CD8-positive, alpha-beta memory T cell (primary cell): ENCODE measurements at regions not wholly inside any gene's neighbourhood (a gene's known extent, or its start where the extent isn't known, plus 50 kb on each side); places are given as distances from the start of the nearest gene placed in this dataset.
A peak's percentile ranks its signal among the peaks of the same experiment; 100 is the strongest.

Source experiments
- CTCF ChIA-PET: fragments of 350-600 bp; sonication (Branson Sonifier 250); formaldehyde crosslinking; loops from one replicate; lab custom pipeline; 2021; ENCODE audit warnings: antibody characterized with exemption; lab: Charles Lee
- POLR2A ChIA-PET: fragments of 350-600 bp; sonication (Branson Sonifier 250); formaldehyde crosslinking; loops from one replicate; lab custom pipeline; 2021; ENCODE audit warnings: antibody characterized with exemption; lab: Charles Lee
- DNase-seq, 5 donors: peaks; one replicate each; pipeline versions ENCODE4 v3.0.0 to v3.0.0-alpha.2; 2020 to 2022; ENCODE audit warnings: mixed read lengths in 1 of 5
- H3K27ac ChIP-seq: one replicate; pipeline ENCODE4 v1.7.0; 2013; ENCODE audit warnings: low read depth, mild to moderate bottlenecking, low read length, moderate library complexity
- H3K27me3 ChIP-seq: 2 replicates; pipeline ENCODE4 v1.7.0; 2013; ENCODE audit warnings: low read length, mild to moderate bottlenecking; ENCODE audit not compliant: insufficient read depth, poor library complexity, severe bottlenecking
- H3K36me3 ChIP-seq: 2 replicates; pipeline ENCODE4 v1.7.0; 2013; ENCODE audit warnings: mild to moderate bottlenecking, low read length, moderate library complexity; ENCODE audit not compliant: insufficient read depth
- H3K4me1 ChIP-seq: 2 replicates; pipeline ENCODE4 v1.7.0; 2013; ENCODE audit warnings: mild to moderate bottlenecking, low read length, moderate library complexity; ENCODE audit not compliant: insufficient read depth
- H3K4me3 ChIP-seq: 2 replicates; pipeline ENCODE4 v1.7.0; 2013; ENCODE audit warnings: mild to moderate bottlenecking, low read length
- H3K9me3 ChIP-seq: 2 replicates; pipeline ENCODE4 v1.7.0; 2013; ENCODE audit warnings: mild to moderate bottlenecking, low read length
- H3K27ac Mint-ChIP-seq, 8 donors: one replicate each; pipeline ENCODE4 v1.8.0; 2020 to 2021; ENCODE audit warnings: mixed read lengths in 8 of 8, mild to moderate bottlenecking in 6 of 8, inconsistent platforms in 3 of 8, moderate library complexity in 3 of 8
- H3K27me3 Mint-ChIP-seq, 2 donors: one replicate each; pipeline ENCODE4 v1.8.0; 2020 to 2021; ENCODE audit warnings: mixed read lengths in 2 of 2, mild to moderate bottlenecking in 1 of 2, moderate library complexity in 1 of 2
- H3K36me3 Mint-ChIP-seq, 3 donors: one replicate each; pipeline ENCODE4 v1.8.0; 2020 to 2021; ENCODE audit warnings: mixed read lengths in 3 of 3, inconsistent platforms in 1 of 3, mild to moderate bottlenecking in 1 of 3
- H3K4me1 Mint-ChIP-seq, 3 donors: one replicate each; pipeline ENCODE4 v1.8.0; 2020 to 2021; ENCODE audit warnings: mixed read lengths in 3 of 3, inconsistent platforms in 1 of 3, mild to moderate bottlenecking in 1 of 3
- H3K4me3 Mint-ChIP-seq, 7 donors: one replicate each; pipeline ENCODE4 v1.8.0; 2020 to 2021; ENCODE audit warnings: mixed read lengths in 7 of 7, mild to moderate bottlenecking in 6 of 7, moderate library complexity in 4 of 7, inconsistent platforms in 2 of 7
- H3K9me3 Mint-ChIP-seq, 5 donors: one replicate each; pipeline ENCODE4 v1.8.0; 2020 to 2022; ENCODE audit warnings: mixed read lengths in 5 of 5, mild to moderate bottlenecking in 3 of 5, moderate library complexity in 2 of 5, inconsistent platforms in 1 of 5

DNA sequence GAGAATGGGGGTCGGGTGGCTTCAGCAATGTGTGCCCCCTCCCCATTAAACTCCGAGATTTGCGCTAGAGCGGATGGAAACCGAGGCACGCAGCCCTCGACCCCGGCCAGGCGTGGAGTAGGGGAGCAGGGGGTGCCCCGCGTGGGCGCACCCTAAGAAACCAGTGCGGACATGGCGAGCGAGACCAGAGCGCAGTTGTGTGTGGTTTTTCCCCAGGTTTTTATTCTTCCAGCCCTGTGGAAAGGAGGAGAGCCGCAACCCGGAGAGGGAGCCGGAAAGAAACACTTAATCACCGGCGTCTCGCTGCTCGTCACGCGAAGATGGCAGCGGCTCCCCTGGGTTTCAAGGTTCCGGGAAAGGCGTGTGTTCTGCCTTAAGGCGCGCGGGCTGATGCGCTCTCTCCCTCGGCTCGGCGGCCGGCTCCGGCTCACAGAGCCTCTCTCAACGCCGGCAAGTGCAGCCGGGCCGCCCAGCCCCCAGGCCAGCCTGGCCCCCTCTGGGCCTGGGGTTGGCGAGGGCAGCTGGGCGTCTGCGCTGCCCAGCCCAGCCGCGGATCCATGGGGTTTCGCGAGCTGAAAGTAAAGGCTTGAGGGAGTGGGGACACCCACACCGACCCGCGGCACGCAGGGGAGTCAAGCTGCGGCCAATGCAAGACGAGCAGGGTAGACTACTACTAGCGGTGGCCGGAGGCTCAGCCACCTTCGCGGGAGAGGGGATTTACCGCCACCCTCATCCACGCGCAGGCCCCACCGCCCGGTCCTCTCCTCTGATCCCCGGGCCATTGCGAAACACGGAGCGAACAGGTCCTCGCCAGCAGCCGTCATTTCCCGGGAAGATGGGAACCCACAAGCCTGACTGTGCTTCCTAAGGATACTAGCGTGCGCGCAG, 74.0 kb upstream of the BCOR start:
- Mint-ChIP-seq H3K4me1 (peaks cover 50 to 54% (median 53%) of the 10 kb centered on the region in 3 donors), H3K27me3 (peaks cover 0 to 44% of the 10 kb centered on the region in 2 donors), H3K36me3 (peaks cover 0 to 13% (median 0%) of the 10 kb centered on the region in 3 donors), H3K27ac (peak overlapping the region; percentile 92 to 99 (median 97)), H3K9me3 (peaks cover 0 to 4% (median 0%) of the 10 kb centered on the region in 5 donors), H3K4me3 (peak overlapping the region; percentile 81 to 94 (median 85))
- ChIA-PET POLR2A (interaction anchor here (0.5 to 4.2 kb wide), 6 partner anchors 18 to 761 kb away, joined by 3 to 30 read pairs (median 5); partner anchors contain the start of gene BCOR), CTCF (no interaction called here)
- Histone ChIP-seq H3K36me3 (no peaks in the 10 kb centered on the region), H3K4me1 (peaks cover 31% of the 10 kb centered on the region), H3K27ac (peak overlapping the region; percentile 89), H3K9me3 (no peaks in the 10 kb centered on the region), H3K27me3 (no peaks in the 10 kb centered on the region), H3K4me3 (peak overlapping the region; percentile 72)
- peak in 3 of 5 donors; percentile 27 to 61 (median 41) for DNase-seq

DNA sequence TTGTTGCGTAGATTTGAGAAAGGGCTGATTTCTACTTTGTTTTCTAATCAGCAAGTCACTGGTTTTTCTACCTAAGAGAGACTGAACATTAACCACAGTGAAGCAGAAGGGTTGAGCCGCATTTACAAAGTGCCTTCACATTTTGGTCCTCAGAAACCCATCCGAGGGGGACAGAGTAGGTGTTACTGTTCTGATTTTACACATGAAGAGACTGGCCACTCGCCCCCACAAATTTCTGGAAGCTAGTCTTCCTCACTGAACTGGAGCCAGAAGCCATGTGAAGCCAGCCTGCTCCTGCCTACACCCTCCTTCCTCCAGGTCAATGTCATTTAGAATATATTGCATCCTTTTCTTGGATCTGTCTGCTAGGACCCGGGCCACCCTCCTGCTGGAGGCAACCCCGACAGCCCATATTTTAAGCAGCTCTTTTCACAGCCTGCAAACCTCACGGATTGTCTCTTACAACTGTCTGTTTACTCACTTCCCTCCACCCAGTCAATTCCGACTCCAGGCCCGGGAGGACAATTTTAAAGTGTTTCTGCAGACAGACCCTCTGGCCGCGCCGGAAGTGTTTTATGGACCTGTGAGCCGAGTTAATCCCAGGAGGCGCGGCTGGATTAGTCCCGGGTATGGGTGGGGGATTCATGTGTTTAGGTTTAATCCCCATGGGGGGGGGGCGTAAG, 73.2 kb upstream of the BCOR start:
- POLR2A ChIA-PET = interaction anchor here (0.5 to 4.2 kb wide), 7 partner anchors 18 to 760 kb away, joined by 3 to 30 read pairs (median 4); partner anchors contain the start of gene BCOR
- Histone ChIP-seq H3K36me3 (no peaks in the 10 kb centered on the region), H3K4me1 (peaks cover 34% of the 10 kb centered on the region), H3K27me3 (no peaks in the 10 kb centered on the region), H3K27ac (peak overlapping the region; percentile 89), H3K9me3 (no peaks in the 10 kb centered on the region), H3K4me3 (peak overlapping the region; percentile 72)
- peaks cover 0 to 4% (median 0%) of the 10 kb centered on the region in 5 donors for H3K9me3 Mint-ChIP-seq
- peak overlapping the region; percentile 79 to 94 (median 84) for H3K4me3 Mint-ChIP-seq
- CTCF ChIA-PET = no interaction called here
- H3K4me1 Mint-ChIP-seq = peaks cover 52 to 59% (median 56%) of the 10 kb centered on the region in 3 donors
- H3K27ac Mint-ChIP-seq = peak overlapping the region; percentile 81 to 99 (median 97)
- H3K27me3 Mint-ChIP-seq = peaks cover 0 to 49% of the 10 kb centered on the region in 2 donors
- peak in 2 of 5 donors; percentile 26 to 44 for DNase-seq
- H3K36me3 Mint-ChIP-seq = peaks cover 0 to 13% (median 0%) of the 10 kb centered on the region in 3 donors

DNA sequence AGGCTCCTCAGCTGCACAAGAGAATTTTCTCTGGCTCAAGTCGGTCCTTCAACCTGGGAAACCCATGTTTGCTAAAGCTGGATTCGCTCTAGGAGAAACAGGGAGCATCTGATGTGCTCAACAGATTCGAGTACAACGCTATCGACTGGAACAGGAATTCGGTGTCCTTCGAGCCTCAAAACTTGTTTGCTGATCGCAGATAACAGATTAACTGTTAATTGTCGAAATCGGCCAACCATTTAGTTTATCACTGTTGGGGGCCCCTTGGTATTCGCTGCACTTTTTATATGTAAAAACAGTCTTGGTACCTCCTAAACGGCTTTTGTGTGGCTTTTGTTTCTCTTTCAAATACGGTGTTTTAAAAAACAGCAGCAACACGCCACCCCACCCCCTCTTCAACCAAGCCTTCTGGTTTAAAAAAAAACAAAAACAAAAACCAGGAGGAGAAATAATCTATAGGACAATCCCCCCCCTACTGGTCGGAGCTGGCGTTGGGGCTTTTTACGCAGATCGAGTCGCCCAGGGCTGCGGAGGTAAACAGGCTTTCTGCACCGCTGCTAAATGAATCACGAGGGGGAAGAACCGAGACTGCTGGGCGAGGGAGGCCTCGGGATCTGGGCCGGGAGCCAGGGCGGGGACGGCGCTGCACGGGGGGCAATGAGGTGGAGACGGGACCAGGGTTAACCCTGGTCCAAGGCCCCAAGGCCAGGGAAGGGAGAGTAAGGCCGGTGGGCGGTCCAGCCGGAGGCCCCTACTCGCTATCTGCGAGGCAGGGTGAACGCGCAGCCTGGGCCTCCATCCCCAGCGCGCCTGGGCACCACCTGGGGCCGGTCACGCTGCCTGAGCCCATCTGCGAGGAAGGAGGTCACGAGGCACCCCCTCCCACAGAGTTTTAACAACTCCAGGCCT, 71.7 kb upstream of the BCOR start:
- ChIA-PET CTCF (interaction anchor here (1.0 to 1.3 kb wide), 3 partner anchors 61 to 97 kb away, joined by 3 to 5 read pairs (median 3); partner anchors contain the start of gene BCOR), POLR2A (interaction anchor here (0.5 to 4.2 kb wide), 7 partner anchors 65 to 860 kb away, joined by 3 to 30 read pairs (median 5); partner anchors contain the start of gene BCOR)
- Mint-ChIP-seq H3K27me3 (peaks cover 0 to 50% of the 10 kb centered on the region in 2 donors), H3K4me1 (peaks cover 46 to 55% (median 52%) of the 10 kb centered on the region in 3 donors), H3K36me3 (peaks cover 0 to 4% (median 0%) of the 10 kb centered on the region in 3 donors), H3K9me3 (peaks cover 0 to 4% (median 0%) of the 10 kb centered on the region in 5 donors), H3K27ac (peak overlapping the region; percentile 92 to 100 (median 98)), H3K4me3 (peak overlapping the region; percentile 79 to 94 (median 84))
- Histone ChIP-seq H3K27me3 (no peaks in the 10 kb centered on the region), H3K9me3 (no peaks in the 10 kb centered on the region), H3K4me3 (peak overlapping the region; percentile 50), H3K27ac (peak overlapping the region; percentile 89), H3K4me1 (peaks cover 34% of the 10 kb centered on the region), H3K36me3 (no peaks in the 10 kb centered on the region)
- peak; percentile 57 to 89 (median 76) for DNase-seq

DNA sequence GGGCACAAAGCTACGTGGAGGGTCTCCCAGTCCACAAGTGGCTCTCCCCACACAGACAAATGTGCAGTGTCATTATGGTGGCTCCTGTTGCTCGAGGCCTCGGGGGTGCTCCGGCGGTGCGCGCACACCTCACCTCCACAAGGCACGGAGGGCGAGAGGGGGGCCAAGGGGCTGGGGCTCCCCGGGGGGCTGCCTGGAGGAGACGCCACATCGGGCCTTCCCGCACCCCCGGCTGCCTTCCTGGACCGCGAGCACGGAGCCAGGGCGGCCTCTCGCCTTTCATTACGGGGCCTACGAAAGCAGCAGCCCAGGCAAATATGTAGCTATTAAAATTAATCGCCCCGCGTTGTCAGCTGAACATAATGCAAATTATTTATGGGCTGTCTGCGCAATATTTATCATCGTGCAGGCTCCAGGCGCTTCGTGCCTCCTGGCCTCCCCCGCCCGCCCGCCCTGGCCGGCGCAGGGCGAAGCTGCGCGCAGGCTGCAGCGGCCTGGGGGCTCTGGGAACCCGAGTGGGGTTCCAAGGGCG, 70.8 kb upstream of the BCOR start:
- peaks cover 29% of the 10 kb centered on the region for H3K4me1 ChIP-seq
- no peaks in the 10 kb centered on the region for H3K9me3 ChIP-seq
- H3K36me3 ChIP-seq = no peaks in the 10 kb centered on the region
- peaks cover 38 to 46% (median 43%) of the 10 kb centered on the region in 3 donors for H3K4me1 Mint-ChIP-seq
- H3K9me3 Mint-ChIP-seq = peaks cover 0 to 4% (median 0%) of the 10 kb centered on the region in 5 donors
- no peak overlapping the region for H3K27ac ChIP-seq
- peak in 1 of 5 donors; percentile 16 for DNase-seq
- peaks cover 0 to 2% (median 0%) of the 10 kb centered on the region in 3 donors for H3K36me3 Mint-ChIP-seq
- no peak overlapping the region for H3K4me3 ChIP-seq
- POLR2A ChIA-PET = interaction anchor here (1.3 kb wide), 1 partner anchor 8 kb away, joined by 8 read pairs; no protein-coding TSS in a partner anchor
- peaks cover 0 to 45% of the 10 kb centered on the region in 2 donors for H3K27me3 Mint-ChIP-seq
- H3K27me3 ChIP-seq = no peaks in the 10 kb centered on the region
- H3K27ac Mint-ChIP-seq = peak overlapping the region in 1 of 8 donors; percentile 27
- peak overlapping the region in 3 of 7 donors; percentile 60 to 84 (median 65) for H3K4me3 Mint-ChIP-seq
- CTCF ChIA-PET = interaction anchor here (0.8 to 1.3 kb wide), 3 partner anchors 13 to 71 kb away, joined by 3 to 5 read pairs (median 3); partner anchors contain the start of gene BCOR

DNA sequence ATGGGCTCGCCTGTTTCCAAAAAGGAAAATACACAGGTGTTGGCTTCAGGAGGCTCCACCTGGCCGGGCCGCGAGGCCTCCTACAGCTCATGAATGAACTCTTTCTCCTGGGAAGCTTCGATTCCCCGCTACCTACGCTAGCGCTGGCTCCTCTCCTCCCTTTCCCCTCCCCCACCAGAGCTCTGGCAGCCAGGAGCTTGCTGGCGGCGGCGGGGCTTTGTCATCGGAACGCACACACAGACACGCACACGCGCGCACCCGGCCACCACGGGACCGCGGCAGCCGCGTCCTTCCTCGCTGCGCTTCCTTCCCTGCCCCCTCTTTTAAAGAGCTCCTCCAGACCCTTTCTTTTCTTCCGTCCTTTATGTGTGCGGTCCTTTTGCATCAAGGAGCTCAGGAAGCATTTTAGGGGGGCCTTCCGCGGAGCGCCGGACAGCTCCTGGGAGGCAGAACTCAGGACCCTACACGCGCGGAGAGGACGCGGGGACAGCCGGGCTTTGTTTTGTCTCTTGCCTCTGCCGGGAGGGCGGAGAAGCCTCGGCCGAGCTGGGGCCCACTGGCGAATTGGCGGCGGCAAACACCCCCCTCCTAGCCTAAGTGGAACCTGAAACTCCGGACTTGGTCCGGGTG, 70.2 kb upstream of the BCOR start:
- Mint-ChIP-seq H3K27ac (peak overlapping the region in 4 of 8 donors; percentile 27 to 56 (median 33)), H3K4me1 (peaks cover 32 to 40% (median 37%) of the 10 kb centered on the region in 3 donors), H3K9me3 (peaks cover 0 to 4% (median 0%) of the 10 kb centered on the region in 5 donors), H3K27me3 (peaks cover 0 to 39% of the 10 kb centered on the region in 2 donors), H3K4me3 (peak overlapping the region; percentile 60 to 86 (median 80)), H3K36me3 (peaks cover 0 to 2% (median 0%) of the 10 kb centered on the region in 3 donors)
- peak in 1 of 5 donors; percentile 38 for DNase-seq
- Histone ChIP-seq H3K4me3 (peak overlapping the region; percentile 49), H3K4me1 (peaks cover 23% of the 10 kb centered on the region), H3K36me3 (no peaks in the 10 kb centered on the region), H3K27ac (no peak overlapping the region), H3K27me3 (no peaks in the 10 kb centered on the region), H3K9me3 (no peaks in the 10 kb centered on the region)
- ChIA-PET POLR2A (interaction anchor here (0.5 to 1.3 kb wide), 3 partner anchors 9 to 116 kb away, joined by 3 to 8 read pairs (median 3); partner anchors contain the start of gene BCOR), CTCF (interaction anchor here (0.8 to 1.3 kb wide), 3 partner anchors 11 to 70 kb away, joined by 3 to 5 read pairs (median 5); partner anchors contain the start of gene BCOR)

DNA sequence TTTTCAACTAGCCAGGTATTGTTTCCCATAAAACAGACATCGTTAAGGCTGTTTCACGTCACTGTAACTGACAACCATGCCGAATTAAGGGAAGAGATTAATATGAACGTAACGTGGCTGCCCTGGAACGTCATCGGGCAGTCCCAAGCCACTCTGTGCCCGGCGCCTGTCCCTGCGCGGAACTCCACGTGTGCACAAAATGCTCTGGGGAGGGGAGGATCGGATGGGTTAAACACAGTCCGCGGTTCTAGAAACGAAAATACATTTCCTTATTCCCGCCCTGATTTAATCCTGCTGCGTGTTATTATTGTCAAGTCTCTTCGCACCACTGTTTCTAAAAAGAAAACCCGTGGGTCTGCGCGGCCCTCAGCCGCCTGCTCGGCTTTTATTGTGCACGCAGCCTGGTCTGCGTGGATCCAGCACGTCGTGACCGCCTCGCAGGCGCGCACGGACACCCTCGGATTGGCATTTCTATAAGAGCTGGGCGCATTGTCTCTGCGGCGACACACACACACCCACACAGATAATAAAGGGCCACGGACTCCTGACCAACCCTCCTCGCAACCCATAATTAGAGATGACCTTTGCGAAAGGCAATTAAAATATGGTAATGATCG, 69.6 kb upstream of the BCOR start:
- H3K27me3 Mint-ChIP-seq = peaks cover 0 to 38% of the 10 kb centered on the region in 2 donors
- Histone ChIP-seq H3K4me1 (peaks cover 20% of the 10 kb centered on the region), H3K27ac (no peak overlapping the region), H3K9me3 (no peaks in the 10 kb centered on the region), H3K36me3 (no peaks in the 10 kb centered on the region), H3K27me3 (no peaks in the 10 kb centered on the region), H3K4me3 (peak overlapping the region; percentile 49)
- H3K36me3 Mint-ChIP-seq = peaks cover 0 to 2% (median 0%) of the 10 kb centered on the region in 3 donors
- POLR2A ChIA-PET = interaction anchor here (0.8 to 1.3 kb wide), 2 partner anchors 9 to 70 kb away, joined by 3 to 8 read pairs; partner anchors contain the start of gene BCOR
- peaks cover 30 to 37% (median 35%) of the 10 kb centered on the region in 3 donors for H3K4me1 Mint-ChIP-seq
- peaks cover 0 to 4% (median 0%) of the 10 kb centered on the region in 5 donors for H3K9me3 Mint-ChIP-seq
- H3K4me3 Mint-ChIP-seq = peak overlapping the region; percentile 60 to 86 (median 80)
- peak in 1 of 5 donors; percentile 41 for DNase-seq
- peak overlapping the region in 5 of 8 donors; percentile 39 to 84 (median 51) for H3K27ac Mint-ChIP-seq
- CTCF ChIA-PET = interaction anchor here (0.8 kb wide), 1 partner anchor 10 kb away, joined by 5 read pairs; no protein-coding TSS in a partner anchor
